ENCODE measurements at regions not wholly inside any gene's neighbourhood (a gene's known extent, or its start where the extent isn't known, plus 50 kb on each side); places are given as distances from the start of the nearest gene placed in this dataset.

DNA sequence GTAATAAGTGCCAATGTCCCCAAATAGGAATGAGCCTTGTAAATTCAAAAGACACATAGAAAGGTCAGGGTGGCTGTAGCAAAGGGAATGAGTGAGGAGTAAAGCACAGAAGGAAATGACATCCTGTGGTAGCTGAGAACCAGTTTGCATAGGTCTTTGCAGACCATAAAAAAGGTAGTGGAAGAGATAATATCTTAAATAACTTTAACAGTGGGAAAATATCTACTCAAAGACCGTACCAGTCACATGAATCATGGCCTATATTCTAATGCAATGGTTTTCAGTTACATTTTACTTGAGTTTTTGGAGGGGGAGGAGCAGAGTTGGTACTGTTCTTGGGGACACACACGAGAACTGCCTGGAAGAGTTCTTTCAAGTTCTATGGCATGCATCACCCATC, 297.3 kb upstream of the ADAMTS9 start:
- TF ChIP-seq ZSCAN30 (tag by site-specific recombination; IDR thresholded peaks at IDR 0.05) = no peak
- TF ChIP-seq ZFP41 (tag by site-specific recombination; IDR thresholded peaks at IDR 0.05; ENCODE audit: borderline replicate concordance) = no peak
- TF ChIP-seq, protein P1, sequence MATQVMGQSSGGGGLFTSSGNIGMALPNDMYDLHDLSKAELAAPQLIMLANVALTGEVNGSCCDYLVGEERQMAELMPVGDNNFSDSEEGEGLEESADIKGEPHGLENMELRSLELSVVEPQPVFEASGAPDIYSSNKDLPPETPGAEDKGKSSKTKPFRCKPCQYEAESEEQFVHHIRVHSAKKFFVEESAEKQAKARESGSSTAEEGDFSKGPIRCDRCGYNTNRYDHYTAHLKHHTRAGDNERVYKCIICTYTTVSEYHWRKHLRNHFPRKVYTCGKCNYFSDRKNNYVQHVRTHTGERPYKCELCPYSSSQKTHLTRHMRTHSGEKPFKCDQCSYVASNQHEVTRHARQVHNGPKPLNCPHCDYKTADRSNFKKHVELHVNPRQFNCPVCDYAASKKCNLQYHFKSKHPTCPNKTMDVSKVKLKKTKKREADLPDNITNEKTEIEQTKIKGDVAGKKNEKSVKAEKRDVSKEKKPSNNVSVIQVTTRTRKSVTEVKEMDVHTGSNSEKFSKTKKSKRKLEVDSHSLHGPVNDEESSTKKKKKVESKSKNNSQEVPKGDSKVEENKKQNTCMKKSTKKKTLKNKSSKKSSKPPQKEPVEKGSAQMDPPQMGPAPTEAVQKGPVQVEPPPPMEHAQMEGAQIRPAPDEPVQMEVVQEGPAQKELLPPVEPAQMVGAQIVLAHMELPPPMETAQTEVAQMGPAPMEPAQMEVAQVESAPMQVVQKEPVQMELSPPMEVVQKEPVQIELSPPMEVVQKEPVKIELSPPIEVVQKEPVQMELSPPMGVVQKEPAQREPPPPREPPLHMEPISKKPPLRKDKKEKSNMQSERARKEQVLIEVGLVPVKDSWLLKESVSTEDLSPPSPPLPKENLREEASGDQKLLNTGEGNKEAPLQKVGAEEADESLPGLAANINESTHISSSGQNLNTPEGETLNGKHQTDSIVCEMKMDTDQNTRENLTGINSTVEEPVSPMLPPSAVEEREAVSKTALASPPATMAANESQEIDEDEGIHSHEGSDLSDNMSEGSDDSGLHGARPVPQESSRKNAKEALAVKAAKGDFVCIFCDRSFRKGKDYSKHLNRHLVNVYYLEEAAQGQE (tag by site-specific recombination; IDR thresholded peaks at IDR 0.05) = no peak
- TF ChIP-seq ZNF311 (tag by site-specific recombination; IDR thresholded peaks at IDR 0.05; ENCODE audit: borderline replicate concordance) = no peak

All from HEK293 (cell line).